ENCODE measurements at regions not wholly inside any gene's neighbourhood (a gene's known extent, or its start where the extent isn't known, plus 50 kb on each side); places are given as distances from the start of the nearest gene placed in this dataset.
A peak's percentile ranks its signal among the peaks of the same experiment; 100 is the strongest.

GRCh38 chr2:62305421-62306176 lies 109.7 kb downstream of the B3GNT2 start:
- no peak for DNase-seq (ENCODE audit: low read depth in 4 of 4, low spot score in 3 of 4)

DNA sequence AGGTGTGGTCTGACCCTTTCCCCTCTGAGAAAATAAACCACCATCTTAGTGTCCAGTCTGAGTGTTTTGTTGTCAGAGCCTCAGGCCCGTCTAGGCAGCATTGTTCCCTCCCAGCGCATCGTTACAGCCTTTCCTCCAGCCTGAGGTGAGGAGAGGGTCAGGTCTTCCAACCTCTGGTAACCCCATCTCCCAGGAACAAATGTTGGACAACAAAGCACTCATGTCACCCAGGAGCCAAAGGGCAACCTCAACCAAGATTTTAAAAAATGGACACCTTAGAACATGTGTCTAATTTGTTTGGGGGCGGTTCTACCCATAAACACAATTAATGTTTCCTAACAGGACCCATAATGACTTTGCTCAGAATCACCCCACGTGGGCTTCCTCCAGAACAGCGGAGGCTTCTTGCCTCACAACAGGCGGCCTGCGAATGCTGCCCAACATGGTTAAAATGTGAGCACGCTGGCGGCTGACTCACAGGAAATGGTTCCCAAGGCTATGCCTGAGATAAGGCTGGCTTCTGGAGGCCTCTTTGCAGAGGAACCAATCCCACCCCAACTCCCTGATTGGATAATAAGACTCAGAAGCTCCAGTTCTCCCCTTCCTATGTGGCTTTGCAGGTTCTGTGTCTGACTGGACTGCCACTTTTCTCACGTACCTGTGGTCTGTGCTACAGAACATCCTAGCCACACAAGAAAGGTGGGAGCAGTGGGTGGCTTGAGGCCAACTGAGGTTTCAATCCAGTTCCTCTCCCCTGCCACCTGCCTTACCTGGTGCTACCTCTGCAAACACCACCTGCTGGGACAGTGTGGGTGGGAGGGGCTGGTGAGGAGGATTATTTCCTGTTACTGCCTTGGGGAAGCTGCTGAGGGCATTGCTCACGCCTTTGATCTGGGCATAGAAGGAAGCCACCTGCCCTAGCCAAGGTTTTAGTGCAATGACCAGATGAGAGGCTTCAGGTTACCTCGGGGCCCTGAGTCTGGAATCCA lies 108.8 kb downstream of the B3GNT2 start:
- DNase-seq (ENCODE audit: low read depth in 4 of 4, low spot score in 3 of 4) = no peak

DNA sequence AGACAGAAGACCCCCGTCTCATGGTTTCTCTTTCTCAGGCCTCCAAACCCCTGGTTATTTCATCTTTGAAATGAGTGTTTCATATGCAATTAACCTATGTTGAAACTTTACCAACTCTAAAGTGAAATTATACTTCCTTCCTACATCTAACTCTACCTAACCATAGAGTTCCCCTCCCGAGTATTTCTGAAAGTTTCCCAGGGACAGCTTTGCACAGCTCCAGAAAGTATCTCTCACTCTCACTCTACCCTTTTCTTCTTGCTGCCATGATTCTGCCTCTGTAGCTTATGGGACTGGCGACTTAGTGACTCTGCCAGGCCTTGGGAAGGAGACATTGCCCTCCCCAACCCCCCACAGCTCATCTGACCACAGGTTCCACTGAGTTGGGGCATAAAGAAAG lies 107.9 kb downstream of the B3GNT2 start:
- DNase-seq (ENCODE audit: low read depth in 4 of 4, low spot score in 3 of 4) = no peak

GRCh38 chr2:62302631-62303435 lies 106.9 kb downstream of the B3GNT2 start:
- DNase-seq (ENCODE audit: low read depth in 4 of 4, low spot score in 3 of 4) = no peak

DNA sequence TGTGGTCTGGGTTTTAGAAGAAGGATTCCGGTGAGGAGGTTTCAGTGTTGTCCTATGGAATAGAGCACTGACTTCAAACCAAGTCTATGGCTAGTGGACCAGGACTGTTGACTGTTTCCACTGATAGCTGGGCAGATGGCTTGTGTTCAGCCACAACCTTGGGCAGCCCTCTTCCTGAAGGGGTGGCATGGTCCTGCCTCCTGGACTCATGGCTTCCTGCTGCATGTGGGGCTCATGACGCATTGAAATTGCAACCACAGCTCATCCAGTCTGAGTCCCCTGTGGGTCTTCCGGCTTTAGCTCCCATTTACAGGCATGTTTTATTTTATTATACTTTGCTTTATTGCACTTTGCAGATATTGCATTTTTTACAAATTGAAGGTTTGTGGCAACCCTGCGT lies 105.0 kb downstream of the B3GNT2 start:
- no peak for DNase-seq (ENCODE audit: low read depth in 4 of 4, low spot score in 3 of 4)

DNA sequence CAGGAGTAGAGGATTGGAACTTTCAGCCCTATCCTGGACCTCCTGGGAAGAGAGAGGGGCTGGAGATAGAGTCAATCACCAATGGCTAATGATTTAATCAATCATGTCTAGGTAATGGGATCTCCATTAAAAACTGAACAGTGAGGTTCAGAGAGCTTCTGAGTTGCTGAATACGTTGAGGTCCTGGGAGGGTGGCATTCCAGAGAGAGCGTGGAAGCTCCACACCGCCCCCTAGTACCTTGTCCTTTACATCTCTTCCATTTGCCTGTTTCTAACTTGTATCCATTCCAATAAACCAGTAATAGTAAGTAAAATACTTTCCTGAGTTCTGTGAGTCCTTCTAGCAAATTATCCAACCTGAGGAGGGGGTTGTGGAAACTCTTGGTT lies 101.7 kb downstream of the B3GNT2 start:
- no peak for DNase-seq (ENCODE audit: low read depth in 4 of 4, low spot score in 3 of 4)

- DNase-seq (ENCODE audit: low read depth in 4 of 4, low spot score in 3 of 4) = no peak
These were observed 101.1 kb downstream of the B3GNT2 start for GRCh38 chr2:62296832-62297623.

DNA sequence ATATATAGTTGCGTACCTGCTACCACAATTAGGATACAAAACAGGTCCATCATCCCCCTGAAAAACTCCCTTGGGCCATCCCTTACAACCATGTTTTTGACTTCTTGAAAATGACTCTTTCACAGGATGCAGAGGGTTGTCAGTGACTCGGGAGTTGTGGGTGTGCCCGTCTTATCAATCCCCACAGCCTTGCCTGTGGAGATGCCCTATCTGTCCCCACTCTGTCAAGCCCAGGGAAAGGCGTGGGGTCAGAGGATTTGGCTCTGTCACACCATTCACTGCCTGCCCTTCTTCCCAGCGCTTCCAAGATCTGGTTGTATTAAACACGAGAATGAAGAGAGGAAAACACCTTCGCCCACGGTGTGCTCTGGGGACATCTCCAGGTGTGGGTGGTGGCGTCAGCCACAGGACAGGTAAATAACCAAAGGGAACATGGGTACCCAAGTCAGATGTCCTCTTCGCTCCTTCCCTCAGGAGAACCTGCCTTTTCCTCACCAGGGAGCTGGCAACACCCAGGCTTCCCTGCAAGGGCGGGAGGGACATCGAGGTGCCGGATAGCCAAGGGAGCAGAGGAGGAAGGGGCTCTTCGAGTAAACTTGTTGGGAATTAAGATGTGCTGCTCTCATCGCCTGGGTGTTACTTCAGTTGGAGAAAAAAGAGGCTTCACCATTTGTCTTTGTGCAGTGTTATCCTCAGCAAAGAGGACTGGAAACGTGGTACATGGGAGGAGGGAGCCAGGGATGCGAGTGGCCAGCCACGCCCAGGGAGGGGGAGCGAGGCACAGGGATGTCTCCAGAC lies 100.3 kb downstream of the B3GNT2 start:
- DNase-seq (ENCODE audit: low read depth in 4 of 4, low spot score in 3 of 4) = no peak

DNA sequence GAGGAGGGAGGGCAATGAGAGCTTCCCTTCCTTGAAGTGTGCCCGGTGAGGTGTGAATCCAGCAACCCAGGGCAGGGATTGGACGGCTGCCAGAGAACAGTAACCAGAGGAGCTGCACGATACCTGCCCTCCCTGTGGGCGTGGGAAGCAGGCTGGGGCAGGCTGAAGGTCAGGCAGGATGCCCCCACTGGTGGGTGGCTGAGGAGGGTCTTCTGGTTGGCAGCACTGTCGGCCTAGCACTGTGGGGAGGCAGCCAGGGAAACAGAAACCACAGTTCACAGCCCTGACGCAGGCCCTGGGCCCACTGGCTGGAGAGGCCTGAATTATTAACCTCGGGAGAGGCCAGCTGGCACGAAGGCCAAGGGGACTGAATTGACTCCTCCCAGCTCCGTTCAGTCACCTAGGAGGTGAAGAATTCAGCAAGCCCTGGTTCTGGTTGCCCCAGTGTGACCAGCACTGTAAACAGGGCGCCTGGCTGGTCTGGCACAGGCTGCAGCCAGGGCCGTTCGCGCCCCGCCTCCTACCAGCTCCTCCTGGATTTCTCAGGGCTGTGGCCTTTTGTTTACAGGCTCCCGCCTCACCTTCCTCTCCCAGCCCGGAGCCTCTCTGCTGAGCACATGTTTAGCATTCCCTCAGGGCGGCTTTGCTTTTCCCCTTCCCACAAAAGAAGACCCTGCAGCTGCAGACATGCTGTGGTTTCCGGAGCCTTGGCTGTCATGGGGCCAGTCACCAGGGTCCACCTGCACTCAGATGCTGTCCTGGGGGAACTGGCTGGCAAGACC lies 97.8 kb downstream of the B3GNT2 start:
- DNase-seq (ENCODE audit: low read depth in 4 of 4, low spot score in 3 of 4) = peak; percentile 68 to 82 (median 74)

GRCh38 chr2:62293151-62293489 lies 97.2 kb downstream of the B3GNT2 start:
- no peak for DNase-seq (ENCODE audit: low read depth in 4 of 4, low spot score in 3 of 4)

DNA sequence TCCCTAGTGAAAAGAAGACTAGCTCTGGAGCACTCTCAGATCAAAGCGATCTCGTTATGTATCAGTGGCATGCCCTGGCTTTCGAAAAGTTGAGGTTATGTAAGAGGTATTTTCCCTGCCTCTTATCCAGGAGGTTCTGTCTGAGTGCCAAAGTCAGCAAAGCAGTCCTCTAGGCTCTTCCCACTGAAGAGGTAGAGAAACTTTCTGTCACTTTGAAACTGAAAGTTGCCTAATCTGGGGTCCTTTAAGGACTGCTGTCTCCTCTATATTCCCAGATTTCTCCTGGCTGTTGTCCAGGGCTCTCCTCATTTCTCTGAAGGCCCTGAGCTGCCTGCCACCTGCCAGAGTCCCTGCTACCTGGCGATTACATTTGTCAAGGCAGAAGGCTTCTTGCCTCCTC lies 96.3 kb downstream of the B3GNT2 start:
- no peak for DNase-seq (ENCODE audit: low read depth in 4 of 4, low spot score in 3 of 4)

DNA sequence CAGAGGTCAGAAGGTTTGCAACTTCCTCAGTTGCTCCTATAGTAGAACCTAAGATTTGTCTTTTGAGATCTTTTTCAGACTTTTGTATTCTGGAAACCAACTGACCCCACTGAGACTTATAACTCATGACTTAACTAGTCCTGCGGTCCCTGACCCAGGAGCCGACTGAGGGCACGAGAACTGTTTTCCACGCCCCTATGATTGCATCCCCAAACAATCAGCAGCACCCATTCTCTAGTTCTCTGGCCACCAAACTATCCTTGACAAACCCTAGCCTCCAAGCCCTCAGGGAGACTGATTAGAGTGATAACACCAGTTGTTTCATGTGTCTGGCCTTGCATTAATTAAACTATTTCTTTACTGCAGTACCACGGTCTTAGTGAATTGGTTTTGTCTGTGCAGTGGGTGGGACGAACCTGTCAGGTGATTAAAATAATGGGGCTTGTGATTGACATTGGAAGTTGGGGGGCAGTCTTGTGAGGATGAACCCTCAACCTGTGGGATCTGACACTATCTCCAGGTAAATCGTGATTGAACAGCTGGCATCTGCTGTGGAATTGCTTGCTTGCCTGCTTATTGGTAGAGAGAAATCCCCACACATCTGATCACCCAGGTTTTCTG lies 95.7 kb downstream of the B3GNT2 start:
- DNase-seq (ENCODE audit: low read depth in 4 of 4, low spot score in 3 of 4) = no peak

GRCh38 chr2:62291052-62291451 lies 95.1 kb downstream of the B3GNT2 start:
- DNase-seq (ENCODE audit: low read depth in 4 of 4, low spot score in 3 of 4) = no peak

- DNase-seq (ENCODE audit: low read depth in 4 of 4, low spot score in 3 of 4) = peak in 1 of 4 donors; percentile 65
These were observed 92.3 kb downstream of the B3GNT2 start for GRCh38 chr2:62287899-62288880.

- DNase-seq (ENCODE audit: low read depth in 4 of 4, low spot score in 3 of 4) = no peak
These were observed 91.4 kb downstream of the B3GNT2 start for GRCh38 chr2:62287282-62287681.

DNA sequence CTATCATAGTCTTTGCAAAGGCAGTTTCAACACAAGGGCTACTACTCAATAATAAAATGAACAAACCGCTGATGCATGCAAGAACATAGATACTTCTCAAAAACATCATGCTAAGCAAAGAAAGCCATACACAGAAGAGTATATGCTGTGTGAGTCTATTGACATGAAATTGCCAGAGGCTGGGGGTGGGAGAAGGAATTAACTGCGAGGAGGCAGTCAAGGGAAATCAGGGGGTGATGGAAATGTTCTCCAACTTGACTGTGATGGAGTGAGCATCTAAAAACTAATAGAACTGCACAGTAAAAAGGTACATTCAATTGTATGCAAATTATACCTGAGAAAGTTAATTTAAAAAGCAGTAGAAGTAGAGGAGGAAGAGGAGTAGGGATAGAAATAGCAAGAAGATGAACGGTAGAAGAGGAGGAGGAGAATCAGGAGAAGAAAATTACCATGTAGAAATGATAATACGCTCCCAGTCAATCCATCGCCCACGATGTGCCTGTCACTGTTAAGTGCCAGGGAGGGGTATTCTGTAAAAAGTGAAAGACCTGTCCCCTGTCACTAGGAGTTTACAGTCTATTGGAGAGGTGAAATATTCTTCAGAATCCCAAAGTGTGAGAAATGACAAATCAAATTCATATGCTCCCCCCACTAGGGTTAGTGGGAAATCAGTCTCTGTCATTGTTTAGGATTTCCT lies 90.3 kb downstream of the B3GNT2 start:
- no peak for DNase-seq (ENCODE audit: low read depth in 4 of 4, low spot score in 3 of 4)
